HCT116 (cell line): ENCODE measurements at regions not wholly inside any gene's neighbourhood (a gene's known extent, or its start where the extent isn't known, plus 50 kb on each side); places are given as distances from the start of the nearest gene placed in this dataset.

Source experiments
- ATF3 ChIP-seq: IDR thresholded peaks from 2 replicates; pipeline ENCODE4 v1.6.1; 2012
- CBX3 ChIP-seq: IDR thresholded peaks from 2 replicates; pipeline ENCODE4 v1.6.1; 2012; ENCODE audit warnings: low read depth
- CTCF ChIP-seq, 3 experiments: fragments of 200-600 bp in 1 of 3; sonication (generic) in 1 of 3; IDR thresholded peaks in 2 of 3; conservative IDR thresholded peaks in 1 of 3; 2 replicates each; pipeline ENCODE4 v1.5.1; 2012 to 2017; ENCODE audit warnings: low read depth in 2 of 3, low read length in 2 of 3, antibody characterized with exemption in 1 of 3, borderline replicate concordance in 1 of 3, control low read depth in 1 of 3, mild to moderate bottlenecking in 1 of 3, mixed read lengths in 1 of 3, mixed run types in 1 of 3, moderate library complexity in 1 of 3; ENCODE audit not compliant: insufficient read depth in 1 of 3
- EZH2 ChIP-seq: fragments of 200-600 bp; sonication (generic); IDR thresholded peaks from 2 replicates; pipeline ENCODE4 v1.6.1; 2017; ENCODE audit warnings: antibody characterized with exemption, mixed run types
- EZH2phosphoT487 ChIP-seq: fragments of 200-600 bp; IDR thresholded peaks from 2 replicates; pipeline ENCODE4 v1.6.1; 2018; ENCODE audit warnings: antibody characterized with exemption, borderline replicate concordance
- JUND ChIP-seq: IDR thresholded peaks from 2 replicates; pipeline ENCODE4 v1.6.1; 2012
- MAX ChIP-seq: IDR thresholded peaks from 2 replicates; pipeline ENCODE4 v1.6.1; 2012
- POLR2A ChIP-seq: IDR thresholded peaks from 2 replicates; pipeline ENCODE4 v1.7.0; 2011; ENCODE audit warnings: borderline replicate concordance; ENCODE audit not compliant: insufficient read depth, insufficient read length; ENCODE audit errors: extremely low read depth
- POLR2AphosphoS5 ChIP-seq: IDR thresholded peaks from 2 replicates; pipeline ENCODE4 v1.6.1; 2011; ENCODE audit warnings: mild to moderate bottlenecking, low read depth, low read length, moderate library complexity
- RAD21 ChIP-seq: IDR thresholded peaks from 2 replicates; pipeline ENCODE4 v1.6.1; 2012; ENCODE audit warnings: low read depth, mild to moderate bottlenecking
- REST ChIP-seq: IDR thresholded peaks from 2 replicates; pipeline ENCODE4 v1.6.1; 2012; ENCODE audit warnings: low read depth
- SP1 ChIP-seq: IDR thresholded peaks from 2 replicates; pipeline ENCODE4 v1.6.1; 2012; ENCODE audit warnings: low read depth
- SRF ChIP-seq: IDR thresholded peaks from 2 replicates; pipeline ENCODE4 v1.6.1; 2012; ENCODE audit warnings: low read depth
- YY1 ChIP-seq: IDR thresholded peaks from 2 replicates; pipeline ENCODE4 v1.6.1; 2011; ENCODE audit warnings: low read length, low read depth, moderate library complexity, mild to moderate bottlenecking; ENCODE audit not compliant: insufficient replicate concordance; ENCODE audit errors: extremely low read depth

GRCh38 chr4:111628437-111628836 is 516.8 kb upstream of the FAM241A start:
- TF ChIP-seq CTCF (IDR thresholded peaks at IDR 0.05 in 2 of 3, conservative IDR thresholded peaks at IDR 0.05 in 1 of 3; ENCODE audit: borderline replicate concordance in 1 of 3, insufficient read depth in 1 of 3, low read depth in 2 of 3, low read length in 2 of 3) (no peak), EZH2 (no peak), POLR2A (no peak), RAD21 (no peak), MAX (no peak), REST (no peak), JUND (no peak), ATF3 (no peak), POLR2AphosphoS5 (no peak), CBX3 (no peak), SP1 (no peak), SRF (no peak), YY1 (no peak), EZH2phosphoT487 (no peak)
